Prostate gland (tissue), 2 donors: ENCODE measurements at regions not wholly inside any gene's neighbourhood (a gene's known extent, or its start where the extent isn't known, plus 50 kb on each side); places are given as distances from the start of the nearest gene placed in this dataset.

Experiments
- POLR2A ChIP-seq: fragments of 450-650 bp; IDR thresholded peaks from one replicate; pipeline ENCODE4 v1.6.1; 2016; ENCODE audit warnings: antibody characterized with exemption, mild to moderate bottlenecking
- TF ChIP-seq, protein P1 (sequence below), 4 experiments: fragments of 200-600 bp in 2 of 4; fragments of 450-650 bp in 2 of 4; sonication (generic) in 2 of 4; IDR thresholded peaks; 1 replicate in 3 of 4; 2 replicates in 1 of 4; pipeline ENCODE4 v1.5.1; 2016 to 2019; ENCODE audit warnings: antibody characterized with exemption in 4 of 4, mild to moderate bottlenecking in 2 of 4, moderate library complexity in 2 of 4

DNA sequence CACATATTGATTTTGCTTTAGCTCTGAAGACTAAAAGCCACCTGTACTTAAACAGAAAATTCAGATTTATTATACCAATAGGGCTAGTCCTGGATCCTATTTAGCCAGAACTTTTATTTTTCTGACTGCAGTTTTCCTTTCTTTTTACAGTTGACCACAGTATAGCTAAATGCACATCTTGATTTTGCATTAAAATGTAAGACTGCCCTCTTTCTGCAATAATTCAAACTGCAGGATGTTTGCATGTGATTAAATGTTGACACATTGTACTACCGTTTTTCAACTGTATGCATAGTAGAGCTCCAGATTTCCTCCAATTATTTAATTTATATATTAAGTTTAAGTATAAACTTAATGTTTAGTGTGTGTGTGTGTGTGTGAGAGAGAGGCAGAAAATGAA, 1262.9 kb downstream of the SUCLG1 start:
- TF ChIP-seq POLR2A: no peak
- TF ChIP-seq, protein P1, sequence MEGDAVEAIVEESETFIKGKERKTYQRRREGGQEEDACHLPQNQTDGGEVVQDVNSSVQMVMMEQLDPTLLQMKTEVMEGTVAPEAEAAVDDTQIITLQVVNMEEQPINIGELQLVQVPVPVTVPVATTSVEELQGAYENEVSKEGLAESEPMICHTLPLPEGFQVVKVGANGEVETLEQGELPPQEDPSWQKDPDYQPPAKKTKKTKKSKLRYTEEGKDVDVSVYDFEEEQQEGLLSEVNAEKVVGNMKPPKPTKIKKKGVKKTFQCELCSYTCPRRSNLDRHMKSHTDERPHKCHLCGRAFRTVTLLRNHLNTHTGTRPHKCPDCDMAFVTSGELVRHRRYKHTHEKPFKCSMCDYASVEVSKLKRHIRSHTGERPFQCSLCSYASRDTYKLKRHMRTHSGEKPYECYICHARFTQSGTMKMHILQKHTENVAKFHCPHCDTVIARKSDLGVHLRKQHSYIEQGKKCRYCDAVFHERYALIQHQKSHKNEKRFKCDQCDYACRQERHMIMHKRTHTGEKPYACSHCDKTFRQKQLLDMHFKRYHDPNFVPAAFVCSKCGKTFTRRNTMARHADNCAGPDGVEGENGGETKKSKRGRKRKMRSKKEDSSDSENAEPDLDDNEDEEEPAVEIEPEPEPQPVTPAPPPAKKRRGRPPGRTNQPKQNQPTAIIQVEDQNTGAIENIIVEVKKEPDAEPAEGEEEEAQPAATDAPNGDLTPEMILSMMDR (IDR thresholded peaks at IDR 0.05): peak in 3 of 4 experiments; percentile 46 to 63 (median 61)
